Lung (tissue), 11 donors: ENCODE measurements at regions not wholly inside any gene's neighbourhood (a gene's known extent, or its start where the extent isn't known, plus 50 kb on each side); places are given as distances from the start of the nearest gene placed in this dataset.

Experiments
- ATAC-seq: fragments of 200-7000 bp; cut with Tn5 transposase; one replicate; pipeline ENCODE4 v1.9.1; 2020; ENCODE audit warnings: moderate number of reproducible peaks; ENCODE audit not compliant: insufficient read depth, low FRiP score
- DNase-seq, 3 donors: peaks; one replicate each; pipeline ENCODE4 v3.0.0-alpha.2; 2013 to 2017
- H3K27ac ChIP-seq, 2 donors: one replicate each; pipeline ENCODE4 v1.5.1; 2013; ENCODE audit warnings: mild to moderate bottlenecking in 2 of 2, moderate library complexity in 2 of 2, control low read depth in 1 of 2, inconsistent platforms in 1 of 2, low read depth in 1 of 2, low read length in 1 of 2
- H3K27me3 ChIP-seq, 3 donors: one replicate each; pipeline ENCODE4 v1.5.1; 2013; ENCODE audit warnings: low read length in 2 of 3; ENCODE audit not compliant: control insufficient read depth in 3 of 3, insufficient read depth in 3 of 3
- H3K36me3 ChIP-seq, 4 donors: one replicate each; pipeline ENCODE4 v1.5.1; 2013; ENCODE audit warnings: low read length in 4 of 4, mild to moderate bottlenecking in 1 of 4, moderate library complexity in 1 of 4; ENCODE audit not compliant: control insufficient read depth in 4 of 4, insufficient read depth in 4 of 4
- H3K4me1 ChIP-seq, 5 donors: one replicate each; pipeline ENCODE4 v1.5.1; 2013; ENCODE audit warnings: low read length in 5 of 5, mild to moderate bottlenecking in 2 of 5, moderate library complexity in 1 of 5; ENCODE audit not compliant: control insufficient read depth in 5 of 5, insufficient read depth in 5 of 5
- H3K4me3 ChIP-seq: one replicate; pipeline ENCODE4 v1.5.1; 2013; ENCODE audit warnings: mild to moderate bottlenecking, control low read depth, moderate library complexity
- H3K9ac ChIP-seq, 2 donors: one replicate each; pipeline ENCODE4 v1.5.1; 2013; ENCODE audit warnings: low read length in 2 of 2, control low read depth in 1 of 2; ENCODE audit not compliant: insufficient read depth in 1 of 2
- H3K9me3 ChIP-seq, 4 donors: one replicate each; pipeline ENCODE4 v1.5.1; 2013; ENCODE audit warnings: low read length in 3 of 4, mild to moderate bottlenecking in 1 of 4, moderate library complexity in 1 of 4; ENCODE audit not compliant: control insufficient read depth in 4 of 4, insufficient read depth in 3 of 4
- CTCF ChIP-seq: IDR thresholded peaks from 2 replicates; pipeline ENCODE4 v1.5.1; 2012; ENCODE audit warnings: mild to moderate bottlenecking; ENCODE audit errors: control extremely low read depth, extremely low read depth
- WGBS, 2 donors: extraction: QIAGEN DNeasy Blood & Tissue Kit; methylation state at CpG; one replicate each; pipeline ENCODE4 v1.1.7; 2013; 5-methylcytosine and 5-hydroxymethylcytosine counted together
- donor health status: control.
- donor health status: control.
- donor health status: Bipolar disorder and iron deficiency.
- donor health status: healthy.
- donor health status: DM: yes; HTN: yes; CAD: no.

GRCh38 chr4:103374758-103375157, 176.6 kb upstream of the CENPE start:
- Histone ChIP-seq H3K36me3 (no peaks in the 10 kb centered on the region), H3K4me1 (no peaks in the 10 kb centered on the region), H3K9ac (no peak overlapping the region), H3K4me3 (no peak overlapping the region), H3K27ac (no peak overlapping the region), H3K27me3 (no peaks in the 10 kb centered on the region), H3K9me3 (peaks cover 0 to 2% (median 0%) of the 10 kb centered on the region in 4 donors)
- no peak for ATAC-seq
- DNase-seq = no peak
- TF ChIP-seq CTCF = no peak
- 71 to 73% methylated on average over 2 of the region's 2 CpGs for WGBS, 2 donors

GRCh38 chr4:103374306-103374705, 176.2 kb upstream of the CENPE start:
- 84 to 87% methylated on average over 1 of the region's 1 CpG for WGBS, 2 donors
- Histone ChIP-seq H3K27me3 (no peaks in the 10 kb centered on the region), H3K27ac (no peak overlapping the region), H3K4me1 (no peaks in the 10 kb centered on the region), H3K9ac (no peak overlapping the region), H3K36me3 (no peaks in the 10 kb centered on the region), H3K4me3 (no peak overlapping the region), H3K9me3 (no peaks in the 10 kb centered on the region)
- no peak for TF ChIP-seq CTCF
- no peak for DNase-seq
- no peak for ATAC-seq

GRCh38 chr4:103372002-103372558, 173.9 kb upstream of the CENPE start:
- Histone ChIP-seq H3K27ac (no peak overlapping the region), H3K27me3 (no peaks in the 10 kb centered on the region), H3K4me1 (no peaks in the 10 kb centered on the region), H3K9ac (no peak overlapping the region), H3K36me3 (no peaks in the 10 kb centered on the region), H3K9me3 (no peaks in the 10 kb centered on the region), H3K4me3 (no peak overlapping the region)
- no peak for TF ChIP-seq CTCF
- no peak for DNase-seq
- ATAC-seq = no peak
- 84 to 93% methylated on average over 6 of the region's 6 CpGs for WGBS, 2 donors

GRCh38 chr4:103370336-103370735, 172.2 kb upstream of the CENPE start:
- H3K9me3 ChIP-seq = no peaks in the 10 kb centered on the region
- H3K27ac ChIP-seq = no peak overlapping the region
- H3K36me3 ChIP-seq = no peaks in the 10 kb centered on the region
- no peak for DNase-seq
- no peak for TF ChIP-seq CTCF
- no peaks in the 10 kb centered on the region for H3K4me1 ChIP-seq
- ATAC-seq = no peak
- H3K27me3 ChIP-seq = no peaks in the 10 kb centered on the region
- no peak overlapping the region for H3K4me3 ChIP-seq
- 80 to 87% methylated on average over 5 of the region's 5 CpGs for WGBS, 2 donors
- no peak overlapping the region for H3K9ac ChIP-seq
